H1 (cell line): ENCODE measurements at regions not wholly inside any gene's neighbourhood (a gene's known extent, or its start where the extent isn't known, plus 50 kb on each side); places are given as distances from the start of the nearest gene placed in this dataset.
"Not testable (repeated sequence)": the region's sequence is repeated elsewhere in the genome, so short reads cannot be mapped to it uniquely, and the experiment has no call there.

Experiments
- CTCF ChIA-PET: fragments of 300-600 bp; sonication (Branson Sonifier 250); formaldehyde crosslinking; loops from one replicate; lab custom pipeline; 2021; ENCODE audit not compliant: partially characterized antibody; lab: Charles Lee
- POLR2A ChIA-PET: fragments of 300-600 bp; sonication (Branson Sonifier 250); formaldehyde crosslinking; loops from one replicate; lab custom pipeline; 2021; ENCODE audit warnings: inconsistent platforms; ENCODE audit not compliant: partially characterized antibody; lab: Charles Lee
- DNase-seq, 2 experiments: peaks; one replicate each; pipeline versions ENCODE4 v3.0.0 to v3.0.0-alpha.2; 2010 to 2022; ENCODE audit warnings: low spot score in 2 of 2, low read depth in 1 of 2, mixed read lengths in 1 of 2
- FAIRE-seq: peaks from 2 replicates; lab custom pipeline; 2011; peaks lifted over from hg19 to GRCh38; lab: Jason Lieb, UNC
- H2AFZ ChIP-seq: 2 replicates; pipeline ENCODE4 v1.8.1; 2012; ENCODE audit warnings: low read length, inconsistent platforms
- H2AK5ac ChIP-seq: 2 replicates; pipeline ENCODE4 v1.6.1; 2013; ENCODE audit warnings: low read depth, low read length
- H2BK120ac ChIP-seq: replicated peaks from 2 replicates; pipeline ENCODE3; 2013; ENCODE audit warnings: low read depth, low read length, inconsistent platforms
- H2BK12ac ChIP-seq: 2 replicates; pipeline ENCODE4 v1.6.1; 2013; ENCODE audit warnings: low read depth, low read length
- H2BK15ac ChIP-seq: 2 replicates; pipeline ENCODE4 v1.6.1; 2013; ENCODE audit warnings: low read length
- H2BK20ac ChIP-seq: 2 replicates; pipeline ENCODE4 v1.6.1; 2013; ENCODE audit warnings: low read length
- H2BK5ac ChIP-seq: 2 replicates; pipeline ENCODE4 v1.6.1; 2013; ENCODE audit warnings: low read depth, low read length
- H3K14ac ChIP-seq: 2 replicates; pipeline ENCODE4 v1.6.1; 2013; ENCODE audit warnings: inconsistent platforms; ENCODE audit not compliant: insufficient read length
- H3K18ac ChIP-seq: 2 replicates; pipeline ENCODE4 v1.6.1; 2013; ENCODE audit warnings: low read length; ENCODE audit errors: extremely low read depth
- H3K23ac ChIP-seq: 2 replicates; pipeline ENCODE4 v1.6.1; 2013; ENCODE audit warnings: inconsistent platforms; ENCODE audit not compliant: insufficient read length
- H3K23me2 ChIP-seq: 2 replicates; pipeline ENCODE4 v1.6.1; 2013; ENCODE audit warnings: low read depth, low read length
- H3K27ac ChIP-seq: 2 replicates; pipeline ENCODE4 v1.6.1; 2011; ENCODE audit warnings: low read depth, low read length, inconsistent platforms
- H3K27me3 ChIP-seq, 4 experiments: replicated peaks in 1 of 4; 1 replicate in 1 of 4; 2 replicates in 3 of 4; pipeline versions ENCODE4 v1.6.1 to v1.8.1; 2011 to 2013; ENCODE audit warnings: low read length in 3 of 4, mild to moderate bottlenecking in 3 of 4, inconsistent platforms in 2 of 4, mixed read lengths in 2 of 4, moderate library complexity in 1 of 4; ENCODE audit not compliant: control insufficient read depth in 3 of 4, insufficient read depth in 3 of 4; ENCODE audit errors: extremely low read depth in 1 of 4
- H3K36me3 ChIP-seq, 4 experiments: 2 replicates each; pipeline versions ENCODE4 v1.6.1 to v1.8.1; 2011 to 2013; ENCODE audit warnings: mild to moderate bottlenecking in 4 of 4, low read length in 3 of 4, moderate library complexity in 2 of 4, control low read depth in 1 of 4, inconsistent platforms in 1 of 4; ENCODE audit not compliant: insufficient read depth in 4 of 4, control insufficient read depth in 2 of 4
- H3K4ac ChIP-seq: replicated peaks from 2 replicates; pipeline ENCODE3; 2013; ENCODE audit warnings: low read length, low read depth, mixed read lengths, inconsistent platforms; ENCODE audit not compliant: insufficient read length
- H3K4me1 ChIP-seq, 4 experiments: replicated peaks in 1 of 4; 1 replicate in 1 of 4; 2 replicates in 3 of 4; pipeline versions ENCODE4 v1.6.1 to v1.8.1; 2011 to 2013; ENCODE audit warnings: low read length in 3 of 4, inconsistent platforms in 2 of 4, mixed read lengths in 1 of 4; ENCODE audit not compliant: insufficient read depth in 4 of 4, control insufficient read depth in 3 of 4
- H3K4me2 ChIP-seq, 2 experiments: 2 replicates each; pipeline versions ENCODE4 v1.6.1 to v1.8.1; 2011 to 2013; ENCODE audit warnings: low read depth in 2 of 2, low read length in 2 of 2, control low read depth in 1 of 2, inconsistent platforms in 1 of 2, mild to moderate bottlenecking in 1 of 2; ENCODE audit not compliant: insufficient read depth in 1 of 2
- H3K4me3 ChIP-seq, 4 experiments: fragments of 200-600, 300-600 bp in 1 of 4; sonication (generic), shearing (Covaris generic), sonication (Bioruptor Twin) in 1 of 4; 2 replicates each; pipeline versions ENCODE4 v1.5.1 to v1.8.1; 2011 to 2016; ENCODE audit warnings: low read length in 4 of 4, low read depth in 3 of 4, control low read depth in 2 of 4, inconsistent platforms in 2 of 4, mild to moderate bottlenecking in 2 of 4, mixed read lengths in 1 of 4, moderate library complexity in 1 of 4; ENCODE audit not compliant: insufficient read depth in 2 of 4; ENCODE audit errors: extremely low read depth in 1 of 4
- H3K56ac ChIP-seq: replicated peaks from 2 replicates; pipeline ENCODE3; 2013; ENCODE audit warnings: low read depth, mild to moderate bottlenecking, mixed read lengths, low read length, inconsistent platforms; ENCODE audit not compliant: insufficient read length
- H3K79me1 ChIP-seq: 2 replicates; pipeline ENCODE4 v1.6.1; 2013; ENCODE audit warnings: low read depth, low read length, control low read depth
- H3K79me2 ChIP-seq, 2 experiments: 2 replicates each; pipeline versions ENCODE4 v1.6.1 to v1.8.1; 2012 to 2013; ENCODE audit warnings: low read length in 2 of 2, mild to moderate bottlenecking in 2 of 2, inconsistent platforms in 1 of 2; ENCODE audit not compliant: insufficient read depth in 2 of 2, control insufficient read depth in 1 of 2
- H3K9ac ChIP-seq, 4 experiments: replicated peaks in 1 of 4; 1 replicate in 1 of 4; 2 replicates in 3 of 4; pipeline versions ENCODE4 v1.6.1 to v1.8.1; 2011 to 2013; ENCODE audit warnings: low read depth in 3 of 4, low read length in 3 of 4, control low read depth in 2 of 4, mild to moderate bottlenecking in 2 of 4, moderate library complexity in 2 of 4, inconsistent platforms in 1 of 4; ENCODE audit errors: extremely low read depth in 1 of 4
- H3K9me3 ChIP-seq, 2 experiments: 2 replicates each; pipeline versions ENCODE4 v1.6.1 to v1.8.1; 2012 to 2013; ENCODE audit warnings: mild to moderate bottlenecking in 2 of 2, moderate library complexity in 2 of 2, control low read depth in 1 of 2, inconsistent platforms in 1 of 2, low read depth in 1 of 2, low read length in 1 of 2, mixed read lengths in 1 of 2; ENCODE audit not compliant: insufficient read depth in 2 of 2
- H4K20me1 ChIP-seq, 2 experiments: replicated peaks in 1 of 2; 2 replicates each; pipeline versions ENCODE3 to v1.8.1; 2011 to 2013; ENCODE audit warnings: inconsistent platforms in 2 of 2, low read length in 2 of 2, mild to moderate bottlenecking in 1 of 2; ENCODE audit not compliant: insufficient read depth in 2 of 2, control insufficient read depth in 1 of 2
- H4K5ac ChIP-seq: 2 replicates; pipeline ENCODE4 v1.6.1; 2013; ENCODE audit warnings: low read length, low read depth, mixed read lengths, inconsistent platforms; ENCODE audit not compliant: insufficient read length
- H4K8ac ChIP-seq: 2 replicates; pipeline ENCODE4 v1.8.0; 2013; ENCODE audit warnings: mild to moderate bottlenecking, moderate library complexity, low read length, inconsistent platforms; ENCODE audit not compliant: insufficient read depth; ENCODE audit errors: extremely low read depth
- H4K91ac ChIP-seq: replicated peaks from 2 replicates; pipeline ENCODE3; 2013; ENCODE audit warnings: low read length, mixed read lengths, inconsistent platforms; ENCODE audit not compliant: insufficient read length
- RBBP5 ChIP-seq: IDR thresholded peaks from 2 replicates; pipeline ENCODE4 v1.7.1; 2012; ENCODE audit warnings: low read depth, mild to moderate bottlenecking, inconsistent platforms, low read length, moderate library complexity, borderline replicate concordance
- WGBS, 2 experiments: shearing (Covaris generic) in 1 of 2; methylation state at CpG; one replicate each; pipeline versions ENCODE4 v1.1.6 to v1.1.7; 2013 to 2015; ENCODE audit warnings: low lambda C conversion rate in 2 of 2, mixed read lengths in 2 of 2, inconsistent platforms in 1 of 2, low coverage in 1 of 2, missing lambda C conversion rate in 1 of 2; ENCODE audit not compliant: insufficient replicate concordance in 2 of 2, insufficient coverage in 1 of 2, insufficient read length in 1 of 2; ENCODE audit errors: extremely low coverage in 1 of 2, missing lambda C conversion rate in 1 of 2; 5-methylcytosine and 5-hydroxymethylcytosine counted together

DNA sequence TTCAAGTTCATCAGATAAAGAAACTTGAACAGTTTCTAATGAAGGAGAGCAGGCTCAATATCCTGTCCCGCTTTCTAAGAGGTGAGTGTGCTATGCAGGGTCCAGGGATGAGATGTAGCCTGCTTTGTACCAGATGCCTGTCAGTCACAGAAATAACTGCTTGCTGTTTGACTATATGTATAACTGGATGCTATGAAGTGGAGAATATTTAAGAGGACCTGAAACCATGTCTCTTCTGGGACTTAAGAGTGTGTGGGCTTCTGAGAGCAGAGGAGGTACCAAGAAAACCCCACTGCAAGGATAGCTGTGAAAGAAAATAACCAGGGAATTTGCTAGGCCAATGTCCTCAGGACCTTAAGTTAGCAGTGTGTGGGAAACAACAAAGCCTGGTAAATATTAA, 246.3 kb upstream of the RFC3 start:
- Histone ChIP-seq H2BK15ac (no peak overlapping the region), H2BK5ac (no peak overlapping the region)

DNA sequence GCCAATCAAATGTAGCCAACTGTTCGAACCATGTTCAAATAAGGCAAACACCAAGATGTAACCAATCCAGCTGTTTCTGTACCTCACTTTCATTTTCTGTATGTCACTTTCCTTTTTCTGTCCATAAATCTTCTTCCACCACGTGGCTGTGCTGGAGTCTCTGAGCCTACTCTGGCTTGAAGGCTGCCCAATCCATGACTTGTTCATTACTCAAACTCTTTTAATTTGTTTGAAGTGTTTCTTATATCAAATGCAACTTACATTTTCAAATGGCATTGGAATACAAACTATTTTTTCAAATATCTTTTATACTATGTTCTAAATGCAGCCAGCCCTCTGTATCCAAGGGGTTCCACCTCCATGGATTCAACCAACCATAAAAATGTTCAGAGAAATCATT, 245.6 kb upstream of the RFC3 start:
- H3K27ac ChIP-seq, H3K9ac ChIP-seq, H2BK15ac ChIP-seq, H2BK12ac ChIP-seq, H2BK120ac ChIP-seq, H3K27me3 ChIP-seq, H4K91ac ChIP-seq, DNase-seq, H2BK5ac ChIP-seq, H3K4me1 ChIP-seq, H3K23me2 ChIP-seq, H3K4me2 ChIP-seq, H3K79me2 ChIP-seq, H3K36me3 ChIP-seq, H3K14ac ChIP-seq, H3K18ac ChIP-seq, H3K9me3 ChIP-seq, H4K8ac ChIP-seq, FAIRE-seq, H4K20me1 ChIP-seq, H3K4ac ChIP-seq, H2AK5ac ChIP-seq, H4K5ac ChIP-seq, H3K4me3 ChIP-seq, H3K23ac ChIP-seq, H3K79me1 ChIP-seq, H2AFZ ChIP-seq, H2BK20ac ChIP-seq, H3K56ac ChIP-seq: not testable (repeated sequence)
- POLR2A ChIA-PET = interaction anchor here (0.6 kb wide), 1 partner anchor 119 kb away, joined by 3 read pairs; no protein-coding TSS in a partner anchor
- CTCF ChIA-PET = interaction anchor here (0.8 to 1.3 kb wide), 2 partner anchors 9 to 21 kb away, joined by 3 read pairs; no protein-coding TSS in a partner anchor
- WGBS, 2 experiments = 87% methylated on average over 2 of the region's 2 CpGs; no CpG with 5 or more reads in 1 of the 2 experiments

More for the DNA sequence above, 246.3 kb upstream of the RFC3 start:
- Histone ChIP-seq H4K8ac (no peak overlapping the region), H3K9ac (no peak overlapping the region), H2BK12ac (no peak overlapping the region), H3K27me3 (no peaks in the 10 kb centered on the region), H2BK20ac (no peak overlapping the region), H3K23me2 (no peaks in the 10 kb centered on the region), H3K4me1 (no peaks in the 10 kb centered on the region), H3K9me3 (no peaks in the 10 kb centered on the region), H3K4me3 (no peak overlapping the region), H3K18ac (no peak overlapping the region), H2AK5ac (no peak overlapping the region), H3K14ac (no peak overlapping the region), H3K4ac (no peak overlapping the region), H3K56ac (no peak overlapping the region), H2AFZ (no peak overlapping the region), H2BK120ac (no peak overlapping the region), H3K23ac (no peak overlapping the region), H3K36me3 (no peaks in the 10 kb centered on the region), H3K4me2 (no peak overlapping the region), H3K79me1 (no peaks in the 10 kb centered on the region), H4K20me1 (no peaks in the 10 kb centered on the region), H3K79me2 (no peaks in the 10 kb centered on the region), H3K27ac (no peak overlapping the region), H4K91ac (no peak overlapping the region), H4K5ac (no peak overlapping the region)
- CTCF ChIA-PET = interaction anchor here (0.8 kb wide), 1 partner anchor 22 kb away, joined by 3 read pairs; no protein-coding TSS in a partner anchor
- no peak for TF ChIP-seq RBBP5
- POLR2A ChIA-PET = interaction anchor here (0.6 kb wide), 1 partner anchor 119 kb away, joined by 3 read pairs; no protein-coding TSS in a partner anchor
- no peak for DNase-seq
- no peak for FAIRE-seq
- WGBS, 2 experiments = 81% methylated on average over 1 of the region's 1 CpG; no CpG with 5 or more reads in 1 of the 2 experiments
